RKO (cell line): ENCODE measurements at regions not wholly inside any gene's neighbourhood (a gene's known extent, or its start where the extent isn't known, plus 50 kb on each side); places are given as distances from the start of the nearest gene placed in this dataset.

Experiments
- DNase-seq: peaks from one replicate; pipeline ENCODE4 v3.0.0-alpha.2; 2016; ENCODE audit warnings: low spot score

DNA sequence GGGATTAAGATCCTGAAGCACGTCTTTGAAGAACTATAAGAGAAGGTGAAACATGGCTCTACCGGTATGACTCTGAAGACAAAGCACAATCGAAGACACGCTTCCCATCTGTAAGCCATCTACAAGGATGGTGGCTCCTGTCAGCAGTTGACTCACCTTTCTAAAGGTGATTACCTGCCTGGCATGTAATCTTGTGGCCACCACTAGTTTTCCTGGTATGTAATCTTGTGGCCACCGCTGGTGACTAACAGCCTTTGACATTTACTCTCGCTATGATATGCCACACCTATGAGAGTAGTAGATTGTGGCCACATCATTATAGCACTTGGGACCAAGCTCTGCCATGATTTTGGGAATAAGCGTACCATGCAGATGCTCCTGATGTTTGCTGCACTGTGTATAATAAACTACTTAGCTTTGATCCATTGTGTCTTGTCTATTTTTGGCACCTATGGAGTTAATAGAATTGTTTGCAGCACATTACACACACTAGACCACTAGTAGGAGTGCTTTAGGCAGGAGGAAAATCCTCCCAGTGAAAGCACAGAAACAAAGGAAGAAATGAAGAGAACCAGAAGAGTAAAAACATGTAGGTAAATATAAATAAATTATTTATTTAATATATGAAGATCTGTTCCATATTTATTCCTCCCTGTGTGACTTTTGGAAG, 59.8 kb downstream of the VAX1 start:
- no peak for DNase-seq

DNA sequence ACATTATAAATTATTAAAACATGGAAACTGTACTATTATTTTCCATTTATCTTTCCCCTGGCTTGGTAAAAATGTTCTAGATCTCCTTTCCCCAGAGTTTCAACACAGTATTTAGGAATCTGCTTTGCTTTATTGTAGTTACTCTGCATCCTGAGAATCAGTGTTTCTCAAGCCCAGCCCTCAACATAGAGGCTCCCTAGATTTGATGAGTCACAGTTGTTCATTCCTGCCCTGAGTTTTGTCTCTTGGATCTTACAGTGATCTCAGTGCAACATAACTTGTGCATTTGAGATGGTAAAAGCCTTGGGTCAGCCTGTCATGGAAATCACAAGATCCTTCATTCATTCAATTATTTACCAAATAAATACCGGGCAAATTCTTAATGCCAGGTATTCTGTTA, 63.0 kb downstream of the VAX1 start:
- DNase-seq = peak; percentile 20

DNA sequence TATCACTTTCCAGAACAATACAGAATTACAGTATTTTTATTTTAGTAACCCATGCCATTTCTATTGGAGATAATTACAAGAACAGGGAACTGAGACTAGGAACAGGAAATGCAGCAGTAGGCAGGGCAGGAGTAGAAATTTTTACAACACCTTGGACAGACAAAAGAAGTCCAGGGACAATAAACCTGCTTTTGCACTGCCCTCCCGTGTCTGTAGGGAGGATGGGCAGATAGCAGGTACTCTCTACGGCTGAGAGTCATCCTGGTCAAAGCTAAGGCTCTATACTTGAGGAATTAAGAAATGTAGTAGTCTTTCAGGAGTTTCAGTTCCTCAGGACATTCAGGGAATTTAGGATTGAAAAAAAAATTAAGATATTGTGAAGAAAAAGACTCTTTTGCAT, 63.4 kb downstream of the VAX1 start:
- no peak for DNase-seq

DNA sequence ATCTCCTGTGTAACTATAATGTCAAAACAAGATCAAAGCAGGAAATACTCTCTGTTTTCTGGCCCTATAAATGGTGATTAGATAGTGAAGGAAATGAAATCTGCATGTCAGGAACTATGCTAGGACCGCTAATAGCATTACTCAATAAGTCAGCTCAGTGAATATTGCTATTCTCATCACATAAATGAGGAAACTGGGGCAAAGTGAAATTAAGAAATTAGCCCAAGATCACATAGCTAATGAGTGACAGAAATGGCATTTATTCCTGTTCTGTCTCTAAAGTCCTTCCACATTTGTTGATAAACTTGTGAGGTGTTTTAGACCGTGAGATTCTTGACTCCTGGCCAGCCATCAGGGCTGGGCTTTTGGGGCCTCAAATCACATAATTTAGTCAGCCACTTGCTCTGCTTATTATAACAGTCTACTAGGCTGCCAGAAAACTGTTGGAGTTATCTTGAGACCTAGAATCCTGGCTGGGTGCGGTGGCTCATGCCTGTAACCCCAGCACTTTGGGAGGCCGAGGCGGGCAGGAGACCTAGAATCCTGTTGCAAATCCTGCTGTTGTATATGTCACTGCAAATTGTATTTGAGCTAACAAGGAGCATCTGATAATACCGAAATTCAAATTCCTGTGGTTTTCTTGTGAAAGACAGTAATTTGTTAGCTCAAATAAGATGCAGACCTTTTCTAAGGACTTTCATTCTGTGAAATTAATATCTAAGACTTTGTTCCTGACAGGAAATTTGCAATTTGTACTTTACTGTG, 66.5 kb upstream of the SHTN1 start:
- DNase-seq = no peak
